ENCODE measurements at regions not wholly inside any gene's neighbourhood (a gene's known extent, or its start where the extent isn't known, plus 50 kb on each side); places are given as distances from the start of the nearest gene placed in this dataset.

DNA sequence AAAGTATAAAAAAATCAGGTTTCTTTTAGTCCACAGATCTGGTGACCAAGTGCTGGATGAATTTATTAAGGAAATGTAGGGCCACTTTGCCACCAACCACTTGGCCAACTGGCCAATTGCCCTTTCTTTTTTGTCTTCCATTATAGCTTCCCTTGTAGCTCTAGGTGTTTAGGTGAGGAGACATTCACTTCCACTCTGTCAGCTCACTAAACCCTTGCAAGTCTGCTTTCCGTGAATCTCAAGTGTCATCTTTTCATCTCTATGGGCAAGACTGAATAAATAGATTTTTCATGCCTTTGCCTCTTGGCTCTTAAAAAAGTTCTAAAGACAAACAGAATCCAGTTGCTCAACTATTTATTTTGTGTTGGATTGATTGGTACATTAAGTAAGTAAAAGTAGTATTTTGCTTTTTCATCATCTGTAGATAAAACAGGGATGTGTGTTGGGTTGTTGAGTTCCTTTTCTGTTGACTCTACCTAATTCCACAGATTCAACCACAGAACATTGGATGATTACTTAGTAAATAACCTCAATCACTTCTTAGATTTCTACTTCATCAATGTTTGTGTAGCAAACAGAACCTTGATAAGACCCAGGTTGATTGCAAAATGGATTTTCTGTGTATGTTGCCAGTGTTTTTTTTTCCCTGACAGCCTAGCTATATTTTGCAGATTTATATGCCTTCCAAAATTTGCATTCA is 68.1 kb upstream of the GRXCR1 start:
- intact Hi-C loops (cut with micrococcal nuclease; ENCODE audit: unreplicated experiment), result no loop called here

GRCh38 chr4:42821230-42821629 is 71.3 kb upstream of the GRXCR1 start:
- H3K79me2 ChIP-seq (ENCODE audit: insufficient read depth, low read depth, low read length), result no peaks in the 10 kb centered on the region
- no peak overlapping the region for H3K27ac ChIP-seq (ENCODE audit: low read depth, low read length, poor library complexity, severe bottlenecking)
- H3K9me2 ChIP-seq (ENCODE audit: insufficient read depth, low read length), result no peaks in the 10 kb centered on the region
- ChIA-PET CTCF (ENCODE audit: unreplicated experiment) (no interaction called here), POLR2A (interaction anchor here (0.8 to 1.0 kb wide), 3 partner anchors 9 to 422 kb away, joined by 3 read pairs; no protein-coding TSS in a partner anchor)
- no TSS peak for BruUV-seq (replicated peaks)
- no peak overlapping the region for H3K4me2 ChIP-seq (ENCODE audit: low read length)
- H3K9me3 ChIP-seq (ENCODE audit: low read length), result no peaks in the 10 kb centered on the region
- H4K20me1 ChIP-seq (ENCODE audit: insufficient read depth, low read length), result no peaks in the 10 kb centered on the region
- no peaks in the 10 kb centered on the region for H3K36me3 ChIP-seq (ENCODE audit: insufficient read depth, low read length)
- intact Hi-C loops (cut with micrococcal nuclease; ENCODE audit: unreplicated experiment), result no loop called here
- no peak for DNase-seq (ENCODE audit: low spot score)
- no peak overlapping the region for H3K4me3 ChIP-seq (ENCODE audit: low read depth, low read length, poor library complexity, severe bottlenecking)
- H2AFZ ChIP-seq (ENCODE audit: low read length), result no peak overlapping the region
- H3K4me1 ChIP-seq (ENCODE audit: insufficient read depth, low read length, poor library complexity, severe bottlenecking), result no peaks in the 10 kb centered on the region
- TF ChIP-seq EZH2phosphoT487 (IDR thresholded peaks at IDR 0.05; ENCODE audit: borderline replicate concordance, low read depth, low read length), result no peak
- TF ChIP-seq, protein P1, sequence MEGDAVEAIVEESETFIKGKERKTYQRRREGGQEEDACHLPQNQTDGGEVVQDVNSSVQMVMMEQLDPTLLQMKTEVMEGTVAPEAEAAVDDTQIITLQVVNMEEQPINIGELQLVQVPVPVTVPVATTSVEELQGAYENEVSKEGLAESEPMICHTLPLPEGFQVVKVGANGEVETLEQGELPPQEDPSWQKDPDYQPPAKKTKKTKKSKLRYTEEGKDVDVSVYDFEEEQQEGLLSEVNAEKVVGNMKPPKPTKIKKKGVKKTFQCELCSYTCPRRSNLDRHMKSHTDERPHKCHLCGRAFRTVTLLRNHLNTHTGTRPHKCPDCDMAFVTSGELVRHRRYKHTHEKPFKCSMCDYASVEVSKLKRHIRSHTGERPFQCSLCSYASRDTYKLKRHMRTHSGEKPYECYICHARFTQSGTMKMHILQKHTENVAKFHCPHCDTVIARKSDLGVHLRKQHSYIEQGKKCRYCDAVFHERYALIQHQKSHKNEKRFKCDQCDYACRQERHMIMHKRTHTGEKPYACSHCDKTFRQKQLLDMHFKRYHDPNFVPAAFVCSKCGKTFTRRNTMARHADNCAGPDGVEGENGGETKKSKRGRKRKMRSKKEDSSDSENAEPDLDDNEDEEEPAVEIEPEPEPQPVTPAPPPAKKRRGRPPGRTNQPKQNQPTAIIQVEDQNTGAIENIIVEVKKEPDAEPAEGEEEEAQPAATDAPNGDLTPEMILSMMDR (conservative IDR thresholded peaks at IDR 0.05; ENCODE audit: low read length), result no peak

More for the DNA sequence above, 68.1 kb upstream of the GRXCR1 start:
- Histone ChIP-seq H3K36me3 (ENCODE audit: insufficient read depth, low read length) (no peaks in the 10 kb centered on the region), H3K27ac (ENCODE audit: low read depth, low read length, poor library complexity, severe bottlenecking) (no peak overlapping the region), H3K4me2 (ENCODE audit: low read length) (no peak overlapping the region), H4K20me1 (ENCODE audit: insufficient read depth, low read length) (no peaks in the 10 kb centered on the region), H3K79me2 (ENCODE audit: insufficient read depth, low read depth, low read length) (no peaks in the 10 kb centered on the region), H2AFZ (ENCODE audit: low read length) (no peak overlapping the region), H3K4me3 (ENCODE audit: low read depth, low read length, poor library complexity, severe bottlenecking) (no peak overlapping the region), H3K9me3 (ENCODE audit: low read length) (no peaks in the 10 kb centered on the region), H3K9me2 (ENCODE audit: insufficient read depth, low read length) (no peaks in the 10 kb centered on the region), H3K4me1 (ENCODE audit: insufficient read depth, low read length, poor library complexity, severe bottlenecking) (no peaks in the 10 kb centered on the region)
- POLR2A ChIA-PET, result no interaction called here
- CTCF ChIA-PET (ENCODE audit: unreplicated experiment), result no interaction called here
- no peak for TF ChIP-seq EZH2phosphoT487 (IDR thresholded peaks at IDR 0.05; ENCODE audit: borderline replicate concordance, low read depth, low read length)
- TF ChIP-seq, protein P1 (conservative IDR thresholded peaks at IDR 0.05; ENCODE audit: low read length), result no peak
- BruUV-seq (replicated peaks), result no TSS peak
- DNase-seq (ENCODE audit: low spot score), result no peak

GRCh38 chr4:42819863-42820514 is 72.5 kb upstream of the GRXCR1 start:
- Histone ChIP-seq H3K9me3 (ENCODE audit: low read length) (no peaks in the 10 kb centered on the region), H3K36me3 (ENCODE audit: insufficient read depth, low read length) (no peaks in the 10 kb centered on the region), H3K27ac (ENCODE audit: low read depth, low read length, poor library complexity, severe bottlenecking) (no peak overlapping the region), H4K20me1 (ENCODE audit: insufficient read depth, low read length) (no peaks in the 10 kb centered on the region), H3K9me2 (ENCODE audit: insufficient read depth, low read length) (no peaks in the 10 kb centered on the region), H3K4me1 (ENCODE audit: insufficient read depth, low read length, poor library complexity, severe bottlenecking) (no peaks in the 10 kb centered on the region), H3K79me2 (ENCODE audit: insufficient read depth, low read depth, low read length) (no peaks in the 10 kb centered on the region), H3K4me3 (ENCODE audit: low read depth, low read length, poor library complexity, severe bottlenecking) (no peak overlapping the region), H3K4me2 (ENCODE audit: low read length) (no peak overlapping the region), H2AFZ (ENCODE audit: low read length) (no peak overlapping the region)
- intact Hi-C loops (cut with micrococcal nuclease; ENCODE audit: unreplicated experiment), result no loop called here
- POLR2A ChIA-PET, result interaction anchor here (0.6 to 1.2 kb wide), 2 partner anchors 8 to 15 kb away, joined by 3 read pairs; no protein-coding TSS in a partner anchor
- no TSS peak for BruUV-seq (replicated peaks)
- TF ChIP-seq, protein P1 (conservative IDR thresholded peaks at IDR 0.05; ENCODE audit: low read length), result no peak
- TF ChIP-seq EZH2phosphoT487 (IDR thresholded peaks at IDR 0.05; ENCODE audit: borderline replicate concordance, low read depth, low read length), result no peak
- CTCF ChIA-PET (ENCODE audit: unreplicated experiment), result no interaction called here
- no peak for DNase-seq (ENCODE audit: low spot score)
